ENCODE measurements at regions not wholly inside any gene's neighbourhood (a gene's known extent, or its start where the extent isn't known, plus 50 kb on each side); places are given as distances from the start of the nearest gene placed in this dataset.

DNA sequence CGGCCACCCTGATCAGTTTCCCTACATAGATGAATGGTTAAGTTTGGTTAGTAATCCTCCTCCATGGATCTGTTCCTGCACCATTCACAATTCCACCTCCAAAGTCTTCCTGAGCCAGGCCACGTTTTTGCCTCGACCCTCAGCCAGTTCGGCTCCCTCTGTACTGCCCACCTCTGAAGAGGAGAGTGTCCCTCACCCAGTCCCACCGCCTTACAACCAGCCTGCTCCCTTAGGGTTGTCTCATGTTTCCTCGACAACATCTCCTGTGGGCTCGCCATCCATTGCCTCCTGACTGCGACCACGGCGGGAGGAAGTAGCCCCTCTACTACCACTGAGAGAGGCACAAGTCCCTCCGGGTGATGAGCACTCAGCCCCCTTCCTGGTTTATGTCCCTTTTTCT, 338.0 kb upstream of the CNTNAP5 start:
- intact Hi-C loops (cut with micrococcal nuclease; ENCODE audit: unreplicated experiment) = no loop called here
- ATAC-seq (no peak), DNase-seq (ENCODE audit: low read depth, low spot score) (no peak)
- H3K27me3 ChIP-seq (ENCODE audit: control insufficient read depth, insufficient read depth, low read length) = no peaks in the 10 kb centered on the region
- TF ChIP-seq, protein P1, sequence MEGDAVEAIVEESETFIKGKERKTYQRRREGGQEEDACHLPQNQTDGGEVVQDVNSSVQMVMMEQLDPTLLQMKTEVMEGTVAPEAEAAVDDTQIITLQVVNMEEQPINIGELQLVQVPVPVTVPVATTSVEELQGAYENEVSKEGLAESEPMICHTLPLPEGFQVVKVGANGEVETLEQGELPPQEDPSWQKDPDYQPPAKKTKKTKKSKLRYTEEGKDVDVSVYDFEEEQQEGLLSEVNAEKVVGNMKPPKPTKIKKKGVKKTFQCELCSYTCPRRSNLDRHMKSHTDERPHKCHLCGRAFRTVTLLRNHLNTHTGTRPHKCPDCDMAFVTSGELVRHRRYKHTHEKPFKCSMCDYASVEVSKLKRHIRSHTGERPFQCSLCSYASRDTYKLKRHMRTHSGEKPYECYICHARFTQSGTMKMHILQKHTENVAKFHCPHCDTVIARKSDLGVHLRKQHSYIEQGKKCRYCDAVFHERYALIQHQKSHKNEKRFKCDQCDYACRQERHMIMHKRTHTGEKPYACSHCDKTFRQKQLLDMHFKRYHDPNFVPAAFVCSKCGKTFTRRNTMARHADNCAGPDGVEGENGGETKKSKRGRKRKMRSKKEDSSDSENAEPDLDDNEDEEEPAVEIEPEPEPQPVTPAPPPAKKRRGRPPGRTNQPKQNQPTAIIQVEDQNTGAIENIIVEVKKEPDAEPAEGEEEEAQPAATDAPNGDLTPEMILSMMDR (IDR thresholded peaks at IDR 0.05) = no peak
- no peak for TF ChIP-seq POLR2AphosphoS5 (IDR thresholded peaks at IDR 0.05; ENCODE audit: low read depth, low read length)
- no peak for TF ChIP-seq TCF7L2 (IDR thresholded peaks at IDR 0.05; ENCODE audit: low read depth, low read length)
- ChIA-PET CTCF (no interaction called here), POLR2A (no interaction called here)
- no peaks in the 10 kb centered on the region for H3K36me3 ChIP-seq (ENCODE audit: control insufficient read depth, insufficient read depth, low read length)
- no peak overlapping the region for H3K27ac ChIP-seq (ENCODE audit: low read length)
- BruUV-seq (replicated peaks) = no TSS peak
- no peaks in the 10 kb centered on the region for H3K4me1 ChIP-seq (ENCODE audit: control insufficient read depth, insufficient read depth, low read length)
- in situ Hi-C loops (cut with HindIII; ENCODE audit: low pct_unique_long_range_greater_than_20kb, low sequenced_read_pairs) = no loop called here
- no peaks in the 10 kb centered on the region for H3K9me3 ChIP-seq (ENCODE audit: control insufficient read depth, insufficient read depth, low read depth, low read length)
- no peak overlapping the region for H3K4me3 ChIP-seq (ENCODE audit: low read depth in 2 of 2, low read length in 2 of 2)

DNA sequence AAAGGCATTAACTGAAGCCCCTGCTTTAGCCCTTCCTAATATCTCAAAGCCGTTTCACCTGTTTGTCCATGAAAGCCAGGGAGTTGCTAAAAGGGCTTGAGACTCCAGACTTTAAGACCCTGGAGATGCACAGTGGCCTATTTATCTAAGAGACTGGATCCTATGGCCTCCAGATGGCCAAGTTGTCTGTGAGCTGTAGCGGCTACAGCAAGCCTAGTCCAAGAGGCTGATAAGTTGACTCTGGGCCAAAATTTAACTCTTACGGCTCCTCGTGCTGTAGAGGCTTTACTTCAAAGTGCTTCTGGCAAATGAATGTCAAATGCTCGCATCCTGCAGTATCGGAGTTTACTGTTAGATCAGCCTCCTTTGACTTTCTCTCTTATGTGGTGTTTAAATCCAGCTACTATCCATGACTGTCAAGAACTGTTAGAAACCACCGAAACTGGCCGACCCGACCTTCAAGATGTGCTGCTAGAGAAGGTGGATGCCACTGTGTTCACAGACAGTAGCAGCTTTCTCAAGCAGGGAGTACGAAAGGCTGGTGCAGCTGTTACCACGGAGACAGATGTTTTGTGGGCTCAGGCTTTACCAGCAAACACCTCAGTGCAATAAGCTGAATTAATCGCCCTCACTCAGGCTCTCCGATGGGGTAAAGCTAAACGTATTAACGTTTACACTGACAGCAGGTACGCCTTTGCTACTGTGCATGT, 336.7 kb upstream of the CNTNAP5 start:
- TF ChIP-seq SIN3A (IDR thresholded peaks at IDR 0.05; ENCODE audit: borderline replicate concordance, insufficient read depth, low read depth, low read length) (no peak), POLR2AphosphoS5 (IDR thresholded peaks at IDR 0.05; ENCODE audit: low read depth, low read length) (no peak), TCF7L2 (IDR thresholded peaks at IDR 0.05; ENCODE audit: low read depth, low read length) (no peak)
- TF ChIP-seq, protein P1 (IDR thresholded peaks at IDR 0.05) = no peak
- TF ChIP-seq, protein P2, sequence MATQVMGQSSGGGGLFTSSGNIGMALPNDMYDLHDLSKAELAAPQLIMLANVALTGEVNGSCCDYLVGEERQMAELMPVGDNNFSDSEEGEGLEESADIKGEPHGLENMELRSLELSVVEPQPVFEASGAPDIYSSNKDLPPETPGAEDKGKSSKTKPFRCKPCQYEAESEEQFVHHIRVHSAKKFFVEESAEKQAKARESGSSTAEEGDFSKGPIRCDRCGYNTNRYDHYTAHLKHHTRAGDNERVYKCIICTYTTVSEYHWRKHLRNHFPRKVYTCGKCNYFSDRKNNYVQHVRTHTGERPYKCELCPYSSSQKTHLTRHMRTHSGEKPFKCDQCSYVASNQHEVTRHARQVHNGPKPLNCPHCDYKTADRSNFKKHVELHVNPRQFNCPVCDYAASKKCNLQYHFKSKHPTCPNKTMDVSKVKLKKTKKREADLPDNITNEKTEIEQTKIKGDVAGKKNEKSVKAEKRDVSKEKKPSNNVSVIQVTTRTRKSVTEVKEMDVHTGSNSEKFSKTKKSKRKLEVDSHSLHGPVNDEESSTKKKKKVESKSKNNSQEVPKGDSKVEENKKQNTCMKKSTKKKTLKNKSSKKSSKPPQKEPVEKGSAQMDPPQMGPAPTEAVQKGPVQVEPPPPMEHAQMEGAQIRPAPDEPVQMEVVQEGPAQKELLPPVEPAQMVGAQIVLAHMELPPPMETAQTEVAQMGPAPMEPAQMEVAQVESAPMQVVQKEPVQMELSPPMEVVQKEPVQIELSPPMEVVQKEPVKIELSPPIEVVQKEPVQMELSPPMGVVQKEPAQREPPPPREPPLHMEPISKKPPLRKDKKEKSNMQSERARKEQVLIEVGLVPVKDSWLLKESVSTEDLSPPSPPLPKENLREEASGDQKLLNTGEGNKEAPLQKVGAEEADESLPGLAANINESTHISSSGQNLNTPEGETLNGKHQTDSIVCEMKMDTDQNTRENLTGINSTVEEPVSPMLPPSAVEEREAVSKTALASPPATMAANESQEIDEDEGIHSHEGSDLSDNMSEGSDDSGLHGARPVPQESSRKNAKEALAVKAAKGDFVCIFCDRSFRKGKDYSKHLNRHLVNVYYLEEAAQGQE (IDR thresholded peaks at IDR 0.05; ENCODE audit: insufficient read depth in 1 of 2, low read depth in 2 of 2, low read length in 1 of 2) = no peak
- ChIA-PET POLR2A (no interaction called here), CTCF (no interaction called here)
- Histone ChIP-seq H3K4me1 (ENCODE audit: control insufficient read depth, insufficient read depth, low read length) (no peaks in the 10 kb centered on the region), H3K36me3 (ENCODE audit: control insufficient read depth, insufficient read depth, low read length) (no peaks in the 10 kb centered on the region), H3K9me3 (ENCODE audit: control insufficient read depth, insufficient read depth, low read depth, low read length) (no peaks in the 10 kb centered on the region), H3K27ac (ENCODE audit: low read length) (no peak overlapping the region), H3K4me3 (ENCODE audit: low read depth in 2 of 2, low read length in 2 of 2) (no peak overlapping the region), H3K27me3 (ENCODE audit: control insufficient read depth, insufficient read depth, low read length) (no peaks in the 10 kb centered on the region)
- in situ Hi-C loops (cut with HindIII; ENCODE audit: low pct_unique_long_range_greater_than_20kb, low sequenced_read_pairs) (no loop called here), intact Hi-C loops (cut with micrococcal nuclease; ENCODE audit: unreplicated experiment) (no loop called here)
- DNase-seq (ENCODE audit: low read depth, low spot score) (no peak), ATAC-seq (no peak)
- no TSS peak for BruUV-seq (replicated peaks)

All from Panc1 (cell line).